ENCODE measurements at regions not wholly inside any gene's neighbourhood (a gene's known extent, or its start where the extent isn't known, plus 50 kb on each side); places are given as distances from the start of the nearest gene placed in this dataset.

GRCh38 chr2:201546576-201546975 lies 95.0 kb downstream of the STRADB start:
- Histone ChIP-seq H3K4me2 (ENCODE audit: control insufficient read depth, insufficient read depth) (no peak overlapping the region), H3K9me3 (replicated peaks; ENCODE audit: control insufficient read depth, insufficient read depth, low read length) (no peaks in the 10 kb centered on the region), H2AFZ (ENCODE audit: control insufficient read depth, low read depth, low read length) (no peak overlapping the region), H3K27me3 (replicated peaks in 1 of 2; ENCODE audit: control insufficient read depth in 2 of 2, insufficient read depth in 2 of 2, low read length in 1 of 2) (no peaks in the 10 kb centered on the region), H3K4me1 (ENCODE audit: control insufficient read depth, insufficient read depth, low read length) (no peaks in the 10 kb centered on the region), H3K79me2 (ENCODE audit: control insufficient read depth, insufficient read depth, low read length) (no peaks in the 10 kb centered on the region), H3K27ac (ENCODE audit: control insufficient read depth, insufficient read depth) (no peak overlapping the region), H4K20me1 (ENCODE audit: control insufficient read depth, insufficient read depth) (no peaks in the 10 kb centered on the region), H3K4me3 (no peak overlapping the region), H3K36me3 (ENCODE audit: control insufficient read depth in 2 of 2, insufficient read depth in 2 of 2, low read length in 1 of 2) (no peaks in the 10 kb centered on the region), H3K9ac (ENCODE audit: control insufficient read depth, insufficient read depth, low read length) (no peak overlapping the region)
- in situ Hi-C loops (cut with MboI) (no loop called here), intact Hi-C loops (cut with micrococcal nuclease; ENCODE audit: unreplicated experiment) (no loop called here)
- no peak for TF ChIP-seq ESRRA (IDR thresholded peaks at IDR 0.05; ENCODE audit: low read length)
- no peak for TF ChIP-seq RAD51 (IDR thresholded peaks at IDR 0.05)
- no peak for TF ChIP-seq SMAD5 (IDR thresholded peaks at IDR 0.05; ENCODE audit: low read depth)
- TF ChIP-seq RELA (IDR thresholded peaks at IDR 0.05; ENCODE audit: borderline replicate concordance, partially characterized antibody): no peak
- no peak for TF ChIP-seq BRCA1 (IDR thresholded peaks at IDR 0.05; ENCODE audit: low read depth, low read length)
- TF ChIP-seq RAD21 (IDR thresholded peaks at IDR 0.05; ENCODE audit: insufficient read depth, low read depth, low read length): no peak
- TF ChIP-seq HSF1 (IDR thresholded peaks at IDR 0.05; ENCODE audit: low read depth, low read length): no peak
- ChIA-PET SMC1A (ENCODE audit: uncharacterized antibody, unreplicated experiment) (interaction anchor here (1.8 kb wide), 1 partner anchor 12 kb away, joined by 4 read pairs; no protein-coding TSS in a partner anchor), POLR2A (no interaction called here), RAD21 (ENCODE audit: unreplicated experiment) (no interaction called here), CTCF (no interaction called here)
- FAIRE-seq: no peak
- 2% methylated on average over 3 of the region's 3 CpGs for WGBS (ENCODE audit: insufficient coverage, insufficient replicate concordance, low lambda C conversion rate, missing lambda C conversion rate)
- no peak for DNase-seq (ENCODE audit: low read depth, low spot score)
- ATAC-seq: no peak
- no TSS peak for BruUV-seq (replicated peaks)

GRCh38 chr2:201542291-201542690 lies 90.8 kb downstream of the STRADB start:
- Histone ChIP-seq H3K79me2 (ENCODE audit: control insufficient read depth, insufficient read depth, low read length) (no peaks in the 10 kb centered on the region), H3K36me3 (ENCODE audit: control insufficient read depth in 2 of 2, insufficient read depth in 2 of 2, low read length in 1 of 2) (no peaks in the 10 kb centered on the region), H3K27ac (ENCODE audit: control insufficient read depth, insufficient read depth) (no peak overlapping the region), H3K9me3 (replicated peaks; ENCODE audit: control insufficient read depth, insufficient read depth, low read length) (no peaks in the 10 kb centered on the region; the same call in 2 of the 3 replicates), H3K4me1 (ENCODE audit: control insufficient read depth, insufficient read depth, low read length) (no peaks in the 10 kb centered on the region), H2AFZ (ENCODE audit: control insufficient read depth, low read depth, low read length) (no peak overlapping the region), H3K9ac (ENCODE audit: control insufficient read depth, insufficient read depth, low read length) (no peak overlapping the region), H3K4me2 (ENCODE audit: control insufficient read depth, insufficient read depth) (no peak overlapping the region), H3K27me3 (replicated peaks in 1 of 2; ENCODE audit: control insufficient read depth in 2 of 2, insufficient read depth in 2 of 2, low read length in 1 of 2) (no peaks in the 10 kb centered on the region), H4K20me1 (ENCODE audit: control insufficient read depth, insufficient read depth) (no peaks in the 10 kb centered on the region), H3K4me3 (no peak overlapping the region)
- ChIA-PET SMC1A (ENCODE audit: uncharacterized antibody, unreplicated experiment) (no interaction called here), CTCF (no interaction called here), RAD21 (ENCODE audit: unreplicated experiment) (no interaction called here), POLR2A (interaction anchor here (0.5 kb wide), 1 partner anchor 15 kb away, joined by 4 read pairs; no protein-coding TSS in a partner anchor)
- ATAC-seq (no peak), DNase-seq (ENCODE audit: low read depth, low spot score) (no peak), FAIRE-seq (no peak)
- no TSS peak for BruUV-seq (replicated peaks)
- intact Hi-C loops (cut with micrococcal nuclease; ENCODE audit: unreplicated experiment) (no loop called here), in situ Hi-C loops (cut with MboI) (no loop called here)
- TF ChIP-seq FOS (IDR thresholded peaks at IDR 0.05; ENCODE audit: borderline replicate concordance, extremely low read depth, insufficient read length) (no peak), E2F4 (IDR thresholded peaks at IDR 0.05; ENCODE audit: low read depth, low read length) (no peak), IKZF1 (conservative IDR thresholded peaks at IDR 0.05) (no peak), CTCF (IDR thresholded peaks at IDR 0.05 in 2 of 3, conservative IDR thresholded peaks at IDR 0.05 in 1 of 3; ENCODE audit: control insufficient read depth in 2 of 3, extremely low read depth in 1 of 3, insufficient read depth in 1 of 3, low read depth in 3 of 3, low read length in 3 of 3) (no peak), SMAD1 (IDR thresholded peaks at IDR 0.05; ENCODE audit: low read depth, partially characterized antibody) (no peak), KAT2A (conservative IDR thresholded peaks at IDR 0.05; ENCODE audit: control insufficient read depth, low read depth, low read length) (no peak), NR2C1 (IDR thresholded peaks at IDR 0.05) (no peak), MYC (IDR thresholded peaks at IDR 0.05; ENCODE audit: insufficient read depth, insufficient read length, insufficient replicate concordance, low read length, severe bottlenecking) (no peak), ZNF217 (IDR thresholded peaks at IDR 0.05) (no peak)
